Mucosa of stomach (tissue), 1 donor: ENCODE measurements at regions not wholly inside any gene's neighbourhood (a gene's known extent, or its start where the extent isn't known, plus 50 kb on each side); places are given as distances from the start of the nearest gene placed in this dataset.
"Not testable (repeated sequence)": the region's sequence is repeated elsewhere in the genome, so short reads cannot be mapped to it uniquely, and the experiment has no call there.

Source experiments
- H3K27me3 ChIP-seq: one replicate; pipeline ENCODE4 v1.7.0; 2013; ENCODE audit warnings: mild to moderate bottlenecking, low read length; ENCODE audit not compliant: control insufficient read depth, insufficient read depth
- H3K36me3 ChIP-seq: one replicate; pipeline ENCODE4 v1.7.0; 2013; ENCODE audit warnings: low read length; ENCODE audit not compliant: control insufficient read depth, insufficient read depth
- H3K4me1 ChIP-seq: one replicate; pipeline ENCODE4 v1.7.0; 2013; ENCODE audit warnings: mild to moderate bottlenecking, low read length; ENCODE audit not compliant: control insufficient read depth, insufficient read depth
- H3K4me3 ChIP-seq: one replicate; pipeline ENCODE4 v1.7.0; 2013; ENCODE audit warnings: low read length
- H3K9ac ChIP-seq: one replicate; pipeline ENCODE4 v1.7.0; 2013; ENCODE audit warnings: mild to moderate bottlenecking, low read length, moderate library complexity
- H3K9me3 ChIP-seq: one replicate; pipeline ENCODE4 v1.7.0; 2013; ENCODE audit warnings: mild to moderate bottlenecking, low read length, moderate library complexity; ENCODE audit not compliant: control insufficient read depth
- donor health status: Pancreatic carcinoma.

DNA sequence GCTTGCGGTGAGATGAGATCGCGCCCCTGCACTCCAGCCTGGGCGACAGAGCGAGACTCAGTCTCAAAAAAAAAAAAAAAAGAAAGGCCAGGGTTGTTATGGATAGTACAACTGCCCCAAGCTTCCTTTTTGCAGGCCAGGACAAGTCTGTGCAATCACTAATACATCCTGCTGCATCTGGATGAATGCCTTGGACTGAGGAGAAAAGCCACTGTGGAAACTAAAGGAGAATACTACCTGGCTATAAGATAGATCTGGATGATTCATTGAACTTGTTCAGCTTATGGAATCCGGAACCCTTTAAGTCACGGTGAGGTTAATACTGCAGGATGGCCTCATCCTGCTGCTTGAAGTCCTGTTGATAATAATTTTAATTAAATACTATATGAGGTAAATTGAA lies 278.2 kb downstream of the TFAP2A start:
- Histone ChIP-seq H3K27me3 (no peaks in the 10 kb centered on the region), H3K9ac (no peak overlapping the region), H3K36me3 (no peaks in the 10 kb centered on the region), H3K4me1 (no peaks in the 10 kb centered on the region), H3K4me3 (no peak overlapping the region), H3K9me3 (no peaks in the 10 kb centered on the region)

DNA sequence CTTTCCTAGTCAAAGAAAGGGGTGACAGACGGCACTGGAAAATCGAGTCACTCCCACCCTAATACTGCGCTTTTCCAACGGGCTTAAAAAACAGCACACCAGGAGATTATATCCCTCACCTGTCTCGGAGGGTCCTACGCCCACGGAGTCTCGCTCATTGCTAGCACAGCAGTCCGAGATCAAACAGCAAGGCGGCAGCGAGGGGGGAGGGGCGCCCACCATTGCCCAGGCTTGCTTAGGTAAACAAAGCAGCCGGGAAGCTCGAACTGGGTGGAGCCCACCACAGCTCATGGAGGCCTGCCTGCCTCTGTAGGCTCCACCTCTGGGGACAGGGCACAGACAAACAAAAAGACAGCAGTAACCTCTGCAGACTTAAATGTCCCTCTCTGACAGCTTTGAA lies 280.7 kb downstream of the TFAP2A start:
- H3K4me1 ChIP-seq, H3K9ac ChIP-seq, H3K4me3 ChIP-seq, H3K36me3 ChIP-seq, H3K27me3 ChIP-seq, H3K9me3 ChIP-seq: not testable (repeated sequence)

DNA sequence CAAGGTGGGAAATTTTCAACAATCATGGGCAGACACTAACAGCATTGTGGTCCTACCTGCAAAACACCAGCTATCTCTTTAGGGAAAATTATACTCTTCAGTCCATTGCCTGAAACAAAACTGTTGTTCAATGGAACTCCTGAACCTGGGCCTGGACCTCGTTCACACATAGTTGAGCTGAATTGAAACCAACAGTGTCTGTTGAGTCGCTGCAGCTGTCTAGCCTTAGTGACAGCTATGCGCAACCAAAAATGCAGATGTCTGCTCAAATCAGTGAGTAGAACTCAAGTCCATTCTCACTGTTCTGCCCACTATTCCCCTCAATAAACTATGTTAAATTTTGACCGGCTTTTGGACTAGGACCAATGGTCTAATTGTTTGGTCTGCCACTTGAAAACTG lies 286.2 kb downstream of the TFAP2A start:
- Histone ChIP-seq H3K9me3 (no peaks in the 10 kb centered on the region), H3K36me3 (no peaks in the 10 kb centered on the region), H3K4me3 (no peak overlapping the region), H3K4me1 (no peaks in the 10 kb centered on the region), H3K27me3 (no peaks in the 10 kb centered on the region), H3K9ac (no peak overlapping the region)

DNA sequence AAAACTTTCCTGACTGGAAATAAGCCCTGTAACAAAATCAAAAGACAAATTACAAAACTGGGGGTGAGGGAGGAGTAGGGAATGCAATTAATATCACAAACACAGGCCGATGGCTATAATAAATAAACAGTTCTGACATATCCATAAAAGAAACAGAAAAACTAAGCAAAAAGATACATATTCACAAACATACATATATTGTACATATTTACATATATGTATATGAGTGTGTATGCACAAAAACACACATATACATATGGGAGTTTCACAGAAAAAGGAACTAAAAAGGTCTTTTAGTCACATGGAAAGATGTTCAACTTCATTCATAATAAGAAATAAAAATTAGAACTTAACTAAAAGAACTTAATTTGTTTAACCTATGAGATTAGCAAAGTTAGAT lies 292.7 kb downstream of the TFAP2A start:
- H3K4me1 ChIP-seq: no peaks in the 10 kb centered on the region
- no peak overlapping the region for H3K9ac ChIP-seq
- no peak overlapping the region for H3K4me3 ChIP-seq
- no peaks in the 10 kb centered on the region for H3K9me3 ChIP-seq
- no peaks in the 10 kb centered on the region for H3K27me3 ChIP-seq
- H3K36me3 ChIP-seq: no peaks in the 10 kb centered on the region

DNA sequence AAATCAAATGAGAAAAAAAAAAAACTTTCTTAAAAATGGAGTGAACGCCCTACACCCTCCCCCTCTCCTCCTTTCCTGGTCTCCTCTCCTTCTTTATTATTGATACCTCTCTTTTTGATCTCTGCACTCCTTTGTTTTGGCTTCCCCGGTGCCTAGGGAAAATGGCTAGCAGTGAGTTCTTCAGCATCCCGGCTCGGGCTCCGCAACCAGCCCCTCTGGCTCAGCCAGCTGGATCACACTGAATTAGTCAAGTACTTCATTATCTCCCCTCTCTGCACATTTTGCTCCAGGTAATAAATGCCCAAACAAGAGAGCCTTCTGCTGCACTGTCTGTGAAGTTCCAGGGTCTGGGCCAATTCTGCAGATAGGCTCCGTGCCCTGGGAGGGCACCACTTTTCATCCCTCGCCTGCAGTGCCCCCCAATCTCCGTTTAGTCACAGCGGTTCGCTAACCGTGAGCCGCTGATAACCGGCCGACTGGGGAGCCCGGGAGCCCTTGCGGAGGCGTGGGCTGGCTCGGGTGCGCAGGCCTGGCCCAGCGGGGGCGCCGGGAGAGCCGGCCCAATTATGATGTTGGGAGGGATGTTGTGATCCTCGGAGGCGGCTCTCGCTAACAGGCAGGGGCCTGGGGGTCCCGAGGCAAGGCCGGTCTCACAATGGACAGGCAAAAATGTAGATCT lies 301.9 kb downstream of the TFAP2A start:
- Histone ChIP-seq H3K4me3 (no peak overlapping the region), H3K36me3 (no peaks in the 10 kb centered on the region), H3K9me3 (no peaks in the 10 kb centered on the region), H3K27me3 (peaks cover 16% of the 10 kb centered on the region), H3K4me1 (no peaks in the 10 kb centered on the region), H3K9ac (no peak overlapping the region)

DNA sequence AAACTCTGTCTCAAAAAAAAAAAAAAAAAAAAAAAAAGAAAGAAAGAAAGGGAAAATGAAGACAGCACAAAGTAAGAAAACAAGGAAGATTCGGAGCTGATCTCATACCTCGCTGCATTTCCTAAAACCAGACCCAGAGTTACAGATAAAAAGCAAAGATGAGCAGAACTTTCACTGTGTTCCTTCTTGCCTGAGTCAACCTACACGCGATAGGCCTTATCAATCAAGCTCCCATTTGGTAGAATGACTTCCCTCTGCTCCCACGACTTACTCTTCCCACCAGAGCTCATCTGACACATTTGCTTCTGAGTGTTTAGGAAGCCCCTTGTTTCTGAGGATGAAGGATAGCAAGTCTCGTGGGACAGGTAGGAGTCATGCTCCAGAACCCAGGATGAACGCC lies 302.9 kb downstream of the TFAP2A start:
- Histone ChIP-seq H3K36me3 (no peaks in the 10 kb centered on the region), H3K9me3 (no peaks in the 10 kb centered on the region), H3K27me3 (peaks cover 16% of the 10 kb centered on the region), H3K4me1 (no peaks in the 10 kb centered on the region), H3K4me3 (no peak overlapping the region), H3K9ac (no peak overlapping the region)

DNA sequence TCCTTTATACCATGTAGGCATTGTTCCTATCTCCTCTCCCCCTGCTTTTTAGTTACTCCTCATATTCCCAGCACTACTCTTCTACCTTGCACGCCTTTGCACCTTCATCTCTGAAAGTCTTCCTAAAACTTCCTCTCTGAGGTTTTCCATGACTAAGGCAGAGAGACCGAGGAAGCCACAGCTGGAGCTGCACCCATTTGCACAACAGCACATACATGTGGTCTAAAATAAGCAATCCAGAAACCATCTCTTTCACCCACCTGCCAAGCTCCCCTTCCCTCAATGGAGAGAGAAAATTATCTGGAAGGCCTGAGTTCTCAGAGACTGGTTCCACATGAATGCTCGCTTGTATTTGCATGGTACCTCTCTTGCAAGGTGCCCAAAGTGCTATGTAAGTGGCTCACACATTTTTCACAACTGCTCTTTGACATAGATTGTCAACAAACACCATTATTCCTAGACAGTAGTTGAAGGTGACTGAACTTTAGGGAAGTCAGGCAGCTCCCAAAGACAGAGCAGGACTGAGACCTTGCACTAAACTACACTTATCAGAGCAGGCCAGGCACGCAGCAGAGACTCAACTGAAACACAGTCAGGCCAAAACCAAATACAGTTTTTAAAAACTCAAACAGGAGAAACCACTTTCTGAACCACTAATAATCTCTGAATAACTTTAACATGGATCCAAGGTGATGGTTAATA lies 313.2 kb downstream of the TFAP2A start:
- H3K9ac ChIP-seq: no peak overlapping the region
- no peaks in the 10 kb centered on the region for H3K9me3 ChIP-seq
- no peaks in the 10 kb centered on the region for H3K27me3 ChIP-seq
- H3K4me1 ChIP-seq: no peaks in the 10 kb centered on the region
- H3K4me3 ChIP-seq: no peak overlapping the region
- no peaks in the 10 kb centered on the region for H3K36me3 ChIP-seq

DNA sequence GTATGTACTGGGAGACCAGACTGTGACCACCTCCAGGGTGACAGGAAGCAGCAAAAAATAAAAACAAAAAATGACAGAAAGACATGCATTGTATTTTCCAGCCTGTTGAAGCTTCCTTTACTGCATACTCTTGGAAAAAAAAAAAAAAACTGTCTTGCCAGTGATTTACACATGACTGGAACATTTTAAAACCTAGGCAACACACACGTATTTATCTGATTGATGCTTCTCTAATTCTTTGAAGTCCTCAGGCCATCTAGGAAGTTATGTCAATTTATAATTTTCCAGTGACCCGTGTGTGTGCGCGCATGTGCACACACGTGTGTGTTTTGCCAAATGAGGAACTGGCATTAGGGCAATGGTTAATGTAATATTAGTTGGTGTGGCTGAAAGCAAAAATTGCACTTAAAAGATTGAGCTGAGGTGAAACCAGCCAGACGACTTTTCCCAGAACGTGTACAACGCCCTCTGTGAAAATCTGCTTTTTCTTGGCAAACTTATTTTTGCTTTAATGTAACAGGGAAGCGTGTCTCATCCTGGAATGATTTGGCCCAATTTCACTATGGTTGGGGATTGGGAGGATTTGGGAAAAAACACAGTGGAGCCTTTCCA lies 315.2 kb downstream of the TFAP2A start:
- H3K4me3 ChIP-seq: no peak overlapping the region
- no peaks in the 10 kb centered on the region for H3K27me3 ChIP-seq
- H3K4me1 ChIP-seq: no peaks in the 10 kb centered on the region
- H3K9ac ChIP-seq: peak overlapping the region; percentile 30
- H3K9me3 ChIP-seq: no peaks in the 10 kb centered on the region
- no peaks in the 10 kb centered on the region for H3K36me3 ChIP-seq

DNA sequence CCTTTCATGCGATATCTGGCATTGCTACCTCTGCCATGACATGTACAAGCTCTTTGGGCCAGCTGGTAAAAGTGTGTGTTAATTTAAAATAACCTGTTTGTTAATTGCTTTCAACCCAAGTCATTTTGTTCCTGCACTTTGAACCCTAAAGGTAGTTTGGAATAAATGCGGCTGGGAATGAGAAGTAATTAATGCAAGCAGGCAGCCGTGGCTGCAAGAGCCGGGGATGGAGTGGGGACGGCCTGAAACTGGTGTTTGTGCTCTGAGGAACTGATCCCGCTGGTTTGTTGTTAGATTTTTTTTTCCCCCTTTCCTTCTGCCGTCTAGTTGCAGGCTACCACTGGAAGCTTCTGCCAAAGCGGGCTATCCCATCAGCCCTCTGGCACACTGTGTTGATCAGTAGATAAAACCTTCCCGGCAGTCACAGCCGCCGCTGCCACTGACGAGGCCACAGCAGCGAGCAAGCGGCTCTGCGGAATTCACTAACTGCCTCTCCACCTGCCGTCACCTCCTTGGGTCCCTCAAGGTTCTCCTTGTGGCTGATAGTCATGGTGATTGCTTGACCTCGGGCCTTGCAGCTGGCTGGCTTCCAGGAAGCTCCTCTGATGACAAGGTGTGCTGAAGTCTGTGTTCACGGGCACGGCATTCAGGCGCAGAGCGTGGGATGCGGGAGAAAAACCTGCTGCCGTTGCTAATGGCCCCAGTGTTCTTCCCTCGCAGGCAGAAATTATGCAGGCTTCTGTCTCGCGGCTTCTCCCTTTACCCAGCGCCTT lies 315.9 kb downstream of the TFAP2A start:
- Histone ChIP-seq H3K4me3 (no peak overlapping the region), H3K9me3 (no peaks in the 10 kb centered on the region), H3K36me3 (no peaks in the 10 kb centered on the region), H3K9ac (peak overlapping the region; percentile 30), H3K27me3 (no peaks in the 10 kb centered on the region), H3K4me1 (no peaks in the 10 kb centered on the region)

DNA sequence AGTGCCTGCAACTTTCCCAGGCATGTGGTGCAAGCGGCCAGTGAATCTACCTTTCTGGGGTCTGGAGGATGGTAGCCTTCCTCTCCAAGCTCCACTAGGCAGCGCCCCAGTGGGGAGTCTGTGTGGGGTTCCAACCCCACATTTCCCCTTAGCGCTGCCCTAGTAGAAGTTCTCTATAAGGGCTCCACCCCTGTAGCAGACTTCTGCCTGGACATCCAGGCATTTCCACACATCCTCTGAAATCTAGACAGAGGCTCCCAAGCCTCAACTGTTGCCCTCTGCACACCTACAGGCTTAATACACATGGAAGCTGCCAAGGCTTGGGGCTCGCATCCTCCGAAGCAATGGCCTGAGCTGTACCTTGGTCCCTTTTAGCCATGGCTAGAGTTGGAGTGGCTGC lies 321.6 kb downstream of the TFAP2A start:
- Histone ChIP-seq H3K36me3 (no peaks in the 10 kb centered on the region), H3K4me1 (no peaks in the 10 kb centered on the region), H3K9ac (no peak overlapping the region), H3K27me3 (peaks cover 3% of the 10 kb centered on the region), H3K4me3 (no peak overlapping the region), H3K9me3 (no peaks in the 10 kb centered on the region)

DNA sequence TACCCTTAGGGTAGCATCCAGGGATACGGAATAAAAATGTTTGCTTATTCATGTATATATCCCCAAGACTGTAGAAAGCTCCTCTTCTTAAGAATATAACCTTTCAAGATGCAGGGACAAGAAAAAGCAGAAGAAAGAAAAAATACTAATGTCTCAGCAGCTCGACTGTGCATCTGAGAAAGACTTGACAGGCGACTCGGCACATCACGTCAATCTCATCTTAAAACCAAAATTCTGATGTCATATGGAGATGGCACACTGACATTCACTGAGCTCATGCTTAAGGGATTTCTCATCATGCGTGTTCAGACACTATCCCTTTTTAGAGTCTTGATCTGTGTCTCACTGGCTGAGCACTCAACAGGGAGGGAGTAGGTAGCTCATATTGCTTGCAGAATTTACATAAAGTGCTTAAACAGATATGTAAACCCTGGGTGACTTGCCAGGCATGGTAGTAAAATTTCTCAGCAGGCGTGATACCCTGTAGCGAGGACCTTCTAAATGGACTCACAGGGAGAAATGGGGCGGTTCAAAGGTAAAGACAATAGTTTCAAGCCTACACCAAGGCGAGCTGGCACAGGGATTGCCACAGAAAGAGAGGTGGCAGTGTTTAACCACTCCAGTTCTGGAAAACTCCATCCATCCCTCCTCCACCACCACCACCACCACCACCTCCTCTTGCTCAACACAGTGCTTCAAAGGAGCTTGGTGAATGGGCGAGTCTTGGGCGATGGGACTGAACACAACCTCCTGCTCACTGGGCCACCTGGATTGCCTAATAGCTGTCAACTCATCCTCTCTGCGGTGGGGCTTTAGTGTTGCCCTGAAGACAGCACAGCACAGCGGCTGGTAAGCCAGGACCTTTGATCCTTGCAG lies 330.5 kb downstream of the TFAP2A start:
- Histone ChIP-seq H3K4me3 (no peak overlapping the region), H3K9me3 (no peaks in the 10 kb centered on the region), H3K9ac (no peak overlapping the region), H3K4me1 (no peaks in the 10 kb centered on the region), H3K27me3 (peaks cover 3% of the 10 kb centered on the region), H3K36me3 (no peaks in the 10 kb centered on the region)
